Adrenal gland (tissue), 5 donors: ENCODE measurements at regions not wholly inside any gene's neighbourhood (a gene's known extent, or its start where the extent isn't known, plus 50 kb on each side); places are given as distances from the start of the nearest gene placed in this dataset.

Source experiments
- CTCF ChIP-seq, 6 experiments: fragments of 450-650 bp in 4 of 6; fragments of 200-600 bp in 2 of 6; sonication (generic) in 1 of 6; IDR thresholded peaks; 1 replicate in 5 of 6; 2 replicates in 1 of 6; pipeline versions ENCODE4 v1.5.1 to v1.8.0; 2016 to 2021; ENCODE audit warnings: antibody characterized with exemption in 6 of 6, mild to moderate bottlenecking in 2 of 6, moderate library complexity in 1 of 6
- POLR2A ChIP-seq, 2 donors: fragments of 450-650 bp; IDR thresholded peaks; one replicate each; pipeline ENCODE4 v1.6.1; 2017; ENCODE audit warnings: antibody characterized with exemption in 2 of 2, mild to moderate bottlenecking in 2 of 2, moderate library complexity in 1 of 2
- donor health status: DM: no; HTN: no; CAD: no.

GRCh38 chr6:63449714-63450113, 122.6 kb upstream of the LOC128125822 start:
- TF ChIP-seq CTCF (IDR thresholded peaks at IDR 0.05) (no peak), POLR2A (IDR thresholded peaks at IDR 0.05) (no peak)
